ENCODE measurements at regions not wholly inside any gene's neighbourhood (a gene's known extent, or its start where the extent isn't known, plus 50 kb on each side); places are given as distances from the start of the nearest gene placed in this dataset.

GRCh38 chrX:69307756-69308155, 142.5 kb upstream of the PJA1 start:
- Mint-ChIP-seq H3K4me1 (ENCODE audit: low read depth) (peaks cover 5% of the 10 kb centered on the region), H3K4me3 (ENCODE audit: low read depth) (no peak overlapping the region), H3K27ac (no peak overlapping the region), H3K36me3 (ENCODE audit: insufficient read depth) (no peaks in the 10 kb centered on the region), H3K27me3 (peaks cover 10% of the 10 kb centered on the region), H3K9me3 (ENCODE audit: low read depth) (peaks cover 7% of the 10 kb centered on the region)
- TF ChIP-seq CTCF (IDR thresholded peaks at IDR 0.05; ENCODE audit: unreplicated experiment): no peak
- DNase-seq (ENCODE audit: low spot score, unreplicated experiment): no peak

- Mint-ChIP-seq H3K4me1 (ENCODE audit: low read depth) (peaks cover 5% of the 10 kb centered on the region), H3K36me3 (ENCODE audit: insufficient read depth) (no peaks in the 10 kb centered on the region), H3K4me3 (ENCODE audit: low read depth) (no peak overlapping the region), H3K27ac (peak overlapping the region; percentile 20), H3K9me3 (ENCODE audit: low read depth) (peaks cover 12% of the 10 kb centered on the region), H3K27me3 (peaks cover 15% of the 10 kb centered on the region)
- TF ChIP-seq CTCF (IDR thresholded peaks at IDR 0.05; ENCODE audit: unreplicated experiment): no peak
- no peak for DNase-seq (ENCODE audit: low spot score, unreplicated experiment)
Measured at GRCh38 chrX:69307029-69307428, 141.8 kb upstream of the PJA1 start.

- H3K9me3 Mint-ChIP-seq (ENCODE audit: low read depth): peaks cover 12% of the 10 kb centered on the region
- no peaks in the 10 kb centered on the region for H3K36me3 Mint-ChIP-seq (ENCODE audit: insufficient read depth)
- TF ChIP-seq CTCF (IDR thresholded peaks at IDR 0.05; ENCODE audit: unreplicated experiment): no peak
- no peak overlapping the region for H3K4me3 Mint-ChIP-seq (ENCODE audit: low read depth)
- H3K27ac Mint-ChIP-seq: no peak overlapping the region
- H3K4me1 Mint-ChIP-seq (ENCODE audit: low read depth): peaks cover 5% of the 10 kb centered on the region
- DNase-seq (ENCODE audit: low spot score, unreplicated experiment): no peak
- H3K27me3 Mint-ChIP-seq: peaks cover 15% of the 10 kb centered on the region
Measured at GRCh38 chrX:69306063-69306404, 140.8 kb upstream of the PJA1 start.

- peaks cover 5% of the 10 kb centered on the region for H3K4me1 Mint-ChIP-seq (ENCODE audit: low read depth)
- H3K27me3 Mint-ChIP-seq: peaks cover 18% of the 10 kb centered on the region
- H3K4me3 Mint-ChIP-seq (ENCODE audit: low read depth): no peak overlapping the region
- TF ChIP-seq CTCF (IDR thresholded peaks at IDR 0.05; ENCODE audit: unreplicated experiment): no peak
- DNase-seq (ENCODE audit: low spot score, unreplicated experiment): no peak
- peaks cover 15% of the 10 kb centered on the region for H3K9me3 Mint-ChIP-seq (ENCODE audit: low read depth)
- H3K27ac Mint-ChIP-seq: no peak overlapping the region
- no peaks in the 10 kb centered on the region for H3K36me3 Mint-ChIP-seq (ENCODE audit: insufficient read depth)
Measured at GRCh38 chrX:69305333-69306062, 140.2 kb upstream of the PJA1 start.

- no peak for TF ChIP-seq CTCF (IDR thresholded peaks at IDR 0.05; ENCODE audit: unreplicated experiment)
- peaks cover 11% of the 10 kb centered on the region for H3K9me3 Mint-ChIP-seq (ENCODE audit: low read depth)
- H3K4me3 Mint-ChIP-seq (ENCODE audit: low read depth): no peak overlapping the region
- H3K27ac Mint-ChIP-seq: no peak overlapping the region
- no peaks in the 10 kb centered on the region for H3K36me3 Mint-ChIP-seq (ENCODE audit: insufficient read depth)
- DNase-seq (ENCODE audit: low spot score, unreplicated experiment): no peak
- H3K4me1 Mint-ChIP-seq (ENCODE audit: low read depth): no peaks in the 10 kb centered on the region
- H3K27me3 Mint-ChIP-seq: peaks cover 18% of the 10 kb centered on the region
Measured at GRCh38 chrX:69303231-69303630, 138.0 kb upstream of the PJA1 start.

Data from progenitor cell of endocrine pancreas (in vitro differentiated cells).